B cell (primary cell): ENCODE measurements at regions not wholly inside any gene's neighbourhood (a gene's known extent, or its start where the extent isn't known, plus 50 kb on each side); places are given as distances from the start of the nearest gene placed in this dataset.

ENCODE experiments used
- ATAC-seq: fragments of 200-7000 bp; cut with Tn5 transposase; one replicate; pipeline ENCODE4 v1.10.0; 2021; ENCODE audit warnings: low read depth, mild to moderate bottlenecking, moderate number of reproducible peaks, moderate library complexity
- CTCF ChIA-PET: fragments of 350-600 bp; sonication (Branson Sonifier 250); formaldehyde crosslinking; loops from one replicate; lab custom pipeline; 2021; ENCODE audit warnings: antibody characterized with exemption, inconsistent platforms; lab: Charles Lee
- POLR2A ChIA-PET: fragments of 350-600 bp; sonication (Branson Sonifier 250); formaldehyde crosslinking; loops from one replicate; lab custom pipeline; 2021; ENCODE audit warnings: antibody characterized with exemption; lab: Charles Lee
- DNase-seq: peaks from one replicate; pipeline ENCODE4 v3.0.0; 2013
- H2AFZ ChIP-seq: 2 replicates; pipeline ENCODE4 v1.6.1; 2012; ENCODE audit warnings: mild to moderate bottlenecking, low read depth, low read length; ENCODE audit not compliant: insufficient read depth, poor library complexity, severe bottlenecking
- H3K27ac ChIP-seq, 2 donors: 1 replicate in 1 of 2; 2 replicates in 1 of 2; pipeline ENCODE4 v1.5.1; 2012 to 2013; ENCODE audit warnings: low read length in 2 of 2, mild to moderate bottlenecking in 2 of 2, moderate library complexity in 1 of 2
- H3K27me3 ChIP-seq, 4 experiments: fragments of 200-600 bp in 1 of 4; sonication (generic) in 1 of 4; replicated peaks in 1 of 4; 1 replicate in 2 of 4; 2 replicates in 2 of 4; pipeline versions ENCODE4 v1.6.1 to v1.7.0; 2013 to 2016; ENCODE audit warnings: low read length in 3 of 4, mild to moderate bottlenecking in 2 of 4, mixed read lengths in 1 of 4, moderate library complexity in 1 of 4; ENCODE audit not compliant: insufficient read depth in 4 of 4, control insufficient read depth in 3 of 4; ENCODE audit errors: control extremely low read depth in 1 of 4
- H3K36me3 ChIP-seq, 2 experiments: replicated peaks in 1 of 2; 1 replicate in 1 of 2; 2 replicates in 1 of 2; pipeline versions ENCODE4 v1.6.1 to v1.7.1; 2013; ENCODE audit warnings: low read length in 1 of 2; ENCODE audit not compliant: insufficient read depth in 2 of 2, control insufficient read depth in 1 of 2; ENCODE audit errors: control extremely low read depth in 1 of 2, extremely low read depth in 1 of 2
- H3K4me1 ChIP-seq, 2 donors: fragments of 200-600 bp in 1 of 2; sonication (generic) in 1 of 2; 1 replicate in 1 of 2; 2 replicates in 1 of 2; pipeline versions ENCODE4 v1.5.1 to v1.6.1; 2013 to 2017; ENCODE audit warnings: low read length in 2 of 2; ENCODE audit not compliant: control insufficient read depth in 2 of 2, insufficient read depth in 2 of 2
- H3K4me2 ChIP-seq: replicated peaks from 2 replicates; pipeline ENCODE3; 2012; ENCODE audit warnings: mild to moderate bottlenecking, low read depth, low read length; ENCODE audit not compliant: poor library complexity, severe bottlenecking
- H3K4me3 ChIP-seq, 5 experiments: fragments of 200-600 bp in 1 of 5; sonication (generic) in 1 of 5; 1 replicate in 3 of 5; 2 replicates in 2 of 5; pipeline versions ENCODE4 v1.5.1 to v1.7.0; 2011 to 2016; ENCODE audit warnings: low read length in 4 of 5, mild to moderate bottlenecking in 4 of 5, low read depth in 2 of 5, control low read depth in 1 of 5, moderate library complexity in 1 of 5; ENCODE audit not compliant: insufficient read depth in 1 of 5; ENCODE audit errors: control extremely low read depth in 1 of 5, extremely low read depth in 1 of 5
- H3K79me2 ChIP-seq: fragments of 200-600 bp; sonication (generic); one replicate; pipeline ENCODE4 v1.6.0; 2016; ENCODE audit warnings: low read length; ENCODE audit not compliant: control insufficient read depth, insufficient read depth
- H3K9ac ChIP-seq: fragments of 200-600 bp; sonication (generic); 2 replicates; pipeline ENCODE4 v1.6.1; 2017; ENCODE audit warnings: mild to moderate bottlenecking, low read length, moderate library complexity
- H3K9me3 ChIP-seq, 3 donors: one replicate each; pipeline versions ENCODE4 v1.6.1 to v1.7.1; 2013; ENCODE audit warnings: low read length in 2 of 3; ENCODE audit not compliant: control insufficient read depth in 2 of 3, insufficient read depth in 1 of 3; ENCODE audit errors: control extremely low read depth in 1 of 3
- H4K20me1 ChIP-seq: 2 replicates; pipeline ENCODE4 v1.6.0; 2012; ENCODE audit warnings: mild to moderate bottlenecking, low read length; ENCODE audit not compliant: insufficient read depth, control insufficient read depth, poor library complexity, severe bottlenecking
- H3K27ac Mint-ChIP-seq: one replicate; pipeline ENCODE4 v1.8.0; 2021; ENCODE audit warnings: mixed read lengths
- H3K27me3 Mint-ChIP-seq: one replicate; pipeline ENCODE4 v1.8.0; 2021; ENCODE audit warnings: mixed read lengths
- H3K4me1 Mint-ChIP-seq: one replicate; pipeline ENCODE4 v1.8.0; 2021; ENCODE audit warnings: mixed read lengths
- H3K4me3 Mint-ChIP-seq: one replicate; pipeline ENCODE4 v1.8.0; 2021; ENCODE audit warnings: mixed read lengths
- H3K9me3 Mint-ChIP-seq: one replicate; pipeline ENCODE4 v1.8.0; 2022; ENCODE audit warnings: mixed read lengths; ENCODE audit not compliant: insufficient read depth
- CTCF ChIP-seq: fragments of 200-600 bp; IDR thresholded peaks from one replicate; pipeline ENCODE4 v1.8.0; 2022; ENCODE audit warnings: antibody characterized with exemption, mild to moderate bottlenecking
- EZH2 ChIP-seq: IDR thresholded peaks from 2 replicates; pipeline ENCODE4 v1.6.1; 2012; ENCODE audit warnings: borderline replicate concordance, low read depth, mild to moderate bottlenecking, moderate library complexity, low read length; ENCODE audit not compliant: insufficient read depth, poor library complexity, severe bottlenecking
- WGBS: methylation state at CpG from one replicate; pipeline ENCODE4 v1.1.5; 2013; ENCODE audit warnings: missing lambda C conversion rate; ENCODE audit not compliant: insufficient coverage; 5-methylcytosine and 5-hydroxymethylcytosine counted together
- intact Hi-C: fragments of 100-400 bp; cut with micrococcal nuclease; formaldehyde crosslinking; loops from one replicate; pipeline ENCODE4 v1.10.0; 2022

- H3K36me3 ChIP-seq, result no peaks in the 10 kb centered on the region
- ChIA-PET CTCF (no interaction called here), POLR2A (no interaction called here)
- ATAC-seq, result no peak
- no peak overlapping the region for H3K27ac Mint-ChIP-seq
- no peaks in the 10 kb centered on the region for H3K4me1 Mint-ChIP-seq
- no peaks in the 10 kb centered on the region for H3K27me3 ChIP-seq
- H3K4me1 ChIP-seq, result no peaks in the 10 kb centered on the region
- H3K4me2 ChIP-seq, result no peak overlapping the region
- DNase-seq, result no peak
- no peak overlapping the region for H3K27ac ChIP-seq
- no peaks in the 10 kb centered on the region for H3K27me3 Mint-ChIP-seq
- intact Hi-C loops, result no loop called here
- no peak overlapping the region for H3K9ac ChIP-seq
- TF ChIP-seq CTCF, result no peak
- TF ChIP-seq EZH2, result no peak
- no peaks in the 10 kb centered on the region for H3K79me2 ChIP-seq
- H3K9me3 ChIP-seq, result peaks cover 0 to 6% (median 4%) of the 10 kb centered on the region in 3 donors
- no peak overlapping the region for H3K4me3 Mint-ChIP-seq
- no peak overlapping the region for H2AFZ ChIP-seq
- no peaks in the 10 kb centered on the region for H4K20me1 ChIP-seq
- WGBS, result 87% methylated on average over 3 of the region's 5 CpGs
- no peak overlapping the region for H3K4me3 ChIP-seq
- H3K9me3 Mint-ChIP-seq, result peaks cover 9% of the 10 kb centered on the region
Observed at GRCh38 chr13:37270226-37271001, 164.9 kb upstream of the CSNK1A1L start.

GRCh38 chr13:37263871-37264270 is 158.4 kb upstream of the CSNK1A1L start:
- Mint-ChIP-seq H3K4me1 (no peaks in the 10 kb centered on the region), H3K4me3 (no peak overlapping the region), H3K9me3 (peaks cover 13% of the 10 kb centered on the region), H3K27ac (no peak overlapping the region), H3K27me3 (no peaks in the 10 kb centered on the region)
- Histone ChIP-seq H3K9me3 (peaks cover 0 to 14% (median 0%) of the 10 kb centered on the region in 3 donors), H3K4me1 (no peaks in the 10 kb centered on the region), H3K27me3 (no peaks in the 10 kb centered on the region), H3K36me3 (no peaks in the 10 kb centered on the region), H3K4me3 (no peak overlapping the region), H3K9ac (no peak overlapping the region), H3K4me2 (no peak overlapping the region), H4K20me1 (no peaks in the 10 kb centered on the region), H3K79me2 (no peaks in the 10 kb centered on the region), H3K27ac (no peak overlapping the region), H2AFZ (no peak overlapping the region)
- intact Hi-C loops, result no loop called here
- TF ChIP-seq EZH2 (no peak), CTCF (no peak)
- ATAC-seq (no peak), DNase-seq (no peak)
- no CpG with 5 or more reads among the region's 2 CpGs for WGBS
- ChIA-PET CTCF (no interaction called here), POLR2A (no interaction called here)
